Fibroblast of skin of abdomen (primary cell): ENCODE measurements at regions not wholly inside any gene's neighbourhood (a gene's known extent, or its start where the extent isn't known, plus 50 kb on each side); places are given as distances from the start of the nearest gene placed in this dataset.
"Not testable (repeated sequence)": the region's sequence is repeated elsewhere in the genome, so short reads cannot be mapped to it uniquely, and the experiment has no call there.

ENCODE experiments used
- DNase-seq: peaks from one replicate; pipeline ENCODE4 v3.0.0-alpha.2; 2013

- DNase-seq: no peak
Observed at GRCh38 chr5:154702477-154702876, 52.7 kb upstream of the LARP1 start.

GRCh38 chr5:154701725-154702124 is 53.5 kb upstream of the LARP1 start:
- DNase-seq: not testable (repeated sequence)

DNA sequence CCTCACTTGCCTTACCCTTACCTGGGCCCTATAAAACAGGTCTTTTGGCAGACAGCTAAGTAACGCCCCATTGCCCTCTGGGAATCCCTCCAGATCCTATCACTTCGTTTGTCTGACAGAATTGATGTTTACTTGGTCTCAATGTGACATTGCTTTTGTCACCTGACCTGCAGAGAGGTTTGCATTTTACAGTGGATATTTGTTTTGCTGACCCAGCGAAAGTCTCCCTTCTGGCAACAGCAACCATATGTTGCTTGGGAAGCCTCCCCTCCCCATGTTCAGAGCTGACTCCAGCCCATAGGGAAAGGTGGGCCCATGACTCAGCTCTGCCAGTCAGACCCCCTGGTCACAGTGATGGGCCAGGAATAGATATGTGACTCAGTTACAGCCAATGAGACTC is 54.0 kb upstream of the LARP1 start:
- DNase-seq: no peak

DNA sequence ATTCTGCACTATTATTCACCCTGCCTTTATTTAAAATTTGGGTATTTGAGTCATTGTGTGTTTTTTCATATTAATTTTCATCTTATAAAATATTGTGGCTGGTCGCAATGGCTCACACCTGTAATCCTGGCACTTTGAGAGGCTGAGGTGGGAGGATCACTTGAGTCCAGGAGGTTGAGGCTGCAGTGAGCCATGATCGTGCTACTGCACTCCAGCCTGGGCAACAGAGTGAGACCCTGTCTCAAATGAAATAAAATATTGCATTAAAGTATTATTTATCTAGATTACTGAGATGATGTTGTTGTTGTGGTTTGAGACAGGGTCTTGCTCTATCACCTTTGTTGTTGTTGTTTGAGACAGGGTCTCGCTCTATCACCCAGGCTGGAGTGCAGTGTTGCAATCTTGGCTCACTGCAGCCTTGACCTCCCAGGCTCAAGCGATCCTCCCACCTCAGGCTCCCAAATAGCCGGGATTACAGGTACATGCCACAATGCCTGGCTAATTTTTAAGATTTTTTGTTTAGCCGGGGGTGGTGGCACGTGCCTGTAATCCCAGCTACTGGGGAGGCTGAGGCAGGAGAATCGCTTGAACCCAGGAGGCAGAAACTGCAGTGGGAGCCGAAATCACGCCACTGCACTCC is 54.8 kb upstream of the LARP1 start:
- DNase-seq: not testable (repeated sequence)

DNA sequence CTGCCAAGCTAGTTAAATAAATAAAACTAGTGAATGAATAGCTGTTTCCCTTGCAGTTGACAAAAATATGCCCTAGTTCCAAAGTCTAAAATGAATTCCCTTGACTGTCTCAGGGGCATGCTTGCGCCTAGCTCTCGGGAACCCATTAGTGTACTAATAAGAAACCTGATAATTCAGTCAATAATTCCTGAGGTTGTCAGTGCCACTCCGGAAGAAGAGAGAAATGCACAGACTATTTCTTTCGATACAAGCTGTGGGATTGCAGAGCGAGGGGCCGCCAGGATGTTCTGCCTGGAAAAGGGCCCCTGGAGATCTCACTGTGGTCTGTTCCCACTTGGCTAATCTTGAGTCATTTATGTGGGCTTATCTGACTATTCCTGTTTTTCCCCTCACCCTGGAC is 56.4 kb upstream of the LARP1 start:
- DNase-seq: no peak

GRCh38 chr5:154697371-154697770 is 57.8 kb upstream of the LARP1 start:
- peak; percentile 68 for DNase-seq

DNA sequence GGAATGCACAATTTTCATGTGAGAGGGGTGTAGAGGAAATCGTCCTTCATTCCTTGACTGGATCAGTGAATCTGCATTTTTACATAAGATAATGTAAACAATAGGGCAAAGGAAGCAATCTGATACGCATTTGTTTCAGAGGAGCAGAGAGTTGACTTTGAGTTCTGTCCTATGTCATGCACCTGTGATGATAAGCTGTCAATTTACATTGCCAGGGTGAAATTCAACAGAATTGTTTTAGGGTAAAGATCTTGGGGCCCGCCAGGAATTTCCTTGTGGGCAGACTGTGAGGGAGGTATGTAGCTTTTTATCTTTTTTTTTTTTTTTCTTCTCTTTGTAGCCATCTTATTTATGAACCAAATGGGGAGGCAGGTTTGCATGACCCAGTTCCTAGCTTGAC is 58.3 kb upstream of the LARP1 start:
- no peak for DNase-seq

DNA sequence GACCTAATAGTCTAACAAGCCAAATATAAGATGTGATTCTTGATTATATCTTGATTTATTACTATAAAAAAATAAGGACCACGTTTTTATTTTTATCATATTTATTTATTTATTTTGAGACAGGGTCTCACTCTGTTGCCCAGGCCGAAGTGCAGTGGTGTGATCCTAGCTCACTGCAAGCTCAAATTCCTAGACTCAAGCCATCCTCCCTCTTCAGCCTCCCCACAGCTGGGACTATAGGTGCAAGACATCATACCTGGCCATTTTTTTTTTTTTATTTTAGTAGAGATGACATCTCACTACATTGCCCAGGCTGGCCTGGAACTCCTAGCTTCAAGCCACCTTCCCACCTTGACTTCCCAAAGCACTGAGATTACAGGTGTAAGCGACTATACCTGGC is 61.0 kb upstream of the LARP1 start:
- DNase-seq: no peak

DNA sequence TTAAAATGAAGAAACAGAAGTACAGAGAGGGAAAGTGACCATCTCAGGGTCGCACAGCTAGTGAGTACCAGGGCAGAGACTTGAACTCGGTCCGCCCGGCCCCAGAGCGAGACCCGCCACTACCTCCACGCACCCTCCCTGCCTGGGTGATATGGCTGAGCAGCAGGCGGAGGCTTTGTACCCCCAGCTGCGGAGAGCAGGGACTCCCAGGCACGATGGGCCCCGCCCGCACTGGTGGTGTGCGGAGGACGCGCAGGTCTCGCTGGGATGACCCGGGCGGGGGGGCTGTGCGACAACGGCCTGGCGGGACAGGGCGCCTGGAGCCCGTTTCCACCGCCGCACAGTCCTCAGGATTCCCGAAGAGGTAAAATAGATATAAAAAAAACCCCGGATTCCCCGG is 64.7 kb upstream of the LARP1 start:
- DNase-seq: no peak

- DNase-seq: no peak
Observed at GRCh38 chr5:154686490-154686889, 68.7 kb upstream of the LARP1 start.

GRCh38 chr5:154683101-154683880 is 71.9 kb upstream of the LARP1 start:
- no peak for DNase-seq

GRCh38 chr5:154679501-154679900 is 75.7 kb upstream of the LARP1 start:
- no peak for DNase-seq

GRCh38 chr5:154677921-154678320 is 77.3 kb upstream of the LARP1 start:
- no peak for DNase-seq

DNA sequence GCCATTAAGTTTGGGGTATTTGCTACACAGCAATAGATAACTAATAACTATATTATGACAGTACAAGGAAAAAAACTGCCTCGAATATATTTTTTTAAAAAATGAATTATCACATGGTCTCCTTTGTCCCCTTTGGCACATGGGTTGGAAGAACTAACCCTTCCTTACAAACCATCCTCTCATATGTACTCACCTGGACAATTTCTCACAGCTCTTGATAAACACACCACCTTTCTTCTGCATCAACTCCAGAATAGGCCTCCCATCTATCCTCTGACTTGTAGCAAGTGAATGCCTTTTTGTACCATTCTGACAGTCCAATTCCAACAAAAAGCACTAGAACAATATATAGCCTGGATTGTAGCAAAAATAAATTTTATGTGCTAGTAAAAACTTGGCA is 78.7 kb upstream of the LARP1 start:
- no peak for DNase-seq

- no peak for DNase-seq
Observed at GRCh38 chr5:154674029-154674428, 81.1 kb upstream of the LARP1 start.

DNA sequence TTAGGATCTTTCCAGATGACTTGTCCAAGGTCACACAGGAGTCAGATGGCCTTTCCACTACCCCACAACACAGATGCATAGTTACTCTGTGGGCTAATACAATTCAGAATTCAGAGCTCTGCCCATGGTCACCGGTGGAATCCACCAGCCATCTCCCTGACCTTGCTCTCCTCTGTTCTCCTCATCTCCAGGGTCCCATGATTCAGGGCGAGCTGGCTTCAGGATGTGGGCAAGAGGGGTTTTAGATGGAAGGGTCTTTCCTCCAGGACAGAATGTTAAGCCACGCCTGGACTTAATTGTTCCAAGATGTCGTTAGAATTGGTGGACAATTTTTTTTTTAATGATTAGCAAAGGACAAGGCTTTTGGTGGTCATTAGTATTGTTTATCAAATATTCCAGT is 81.7 kb upstream of the LARP1 start:
- DNase-seq: no peak

- not testable (repeated sequence) for DNase-seq
Observed at GRCh38 chr5:154669913-154670312, 85.3 kb upstream of the LARP1 start.

DNA sequence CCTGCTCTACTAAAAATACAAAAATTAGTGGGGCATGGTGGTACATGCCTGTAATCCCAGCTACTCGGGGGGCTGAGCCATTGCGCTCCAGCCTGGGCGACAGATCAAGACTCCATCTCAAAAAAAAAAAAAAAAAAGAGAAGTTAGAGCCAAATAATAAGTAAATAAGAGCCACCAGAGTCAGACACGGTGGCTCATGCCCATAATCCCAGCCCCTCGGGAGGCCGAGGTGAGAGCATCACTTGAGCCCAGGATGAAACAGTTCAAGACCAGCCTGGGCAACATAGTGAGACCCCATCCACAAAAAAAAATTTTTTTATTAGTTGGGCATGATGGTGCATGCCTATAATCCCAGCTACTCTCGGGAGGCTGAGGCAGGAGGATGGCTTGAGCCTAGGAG is 85.8 kb upstream of the LARP1 start:
- DNase-seq: no peak

- no peak for DNase-seq
Observed at GRCh38 chr5:154664869-154665268, 90.3 kb upstream of the LARP1 start.

DNA sequence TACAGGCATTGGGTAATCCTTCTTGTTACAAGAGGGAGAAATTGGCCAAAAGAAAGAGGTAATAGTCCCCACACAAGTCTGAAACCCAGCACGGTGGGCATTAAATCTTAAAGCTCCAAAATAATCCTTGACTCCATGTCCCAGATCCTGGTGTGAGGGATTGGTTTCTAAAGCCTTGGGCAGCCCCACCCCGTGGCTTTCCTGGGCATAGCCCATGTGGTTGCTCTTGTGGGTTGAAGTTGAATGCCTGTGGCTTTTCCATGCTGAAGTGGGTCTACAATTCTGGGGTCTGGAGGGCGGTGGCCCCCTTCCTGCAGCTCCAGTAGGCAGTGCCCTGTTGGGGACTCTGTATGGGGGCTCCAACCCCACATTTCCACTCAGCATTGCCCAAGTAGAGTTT is 91.8 kb upstream of the LARP1 start:
- no peak for DNase-seq

GRCh38 chr5:154654486-154655371 is 100.4 kb upstream of the LARP1 start:
- DNase-seq: peak; percentile 36

DNA sequence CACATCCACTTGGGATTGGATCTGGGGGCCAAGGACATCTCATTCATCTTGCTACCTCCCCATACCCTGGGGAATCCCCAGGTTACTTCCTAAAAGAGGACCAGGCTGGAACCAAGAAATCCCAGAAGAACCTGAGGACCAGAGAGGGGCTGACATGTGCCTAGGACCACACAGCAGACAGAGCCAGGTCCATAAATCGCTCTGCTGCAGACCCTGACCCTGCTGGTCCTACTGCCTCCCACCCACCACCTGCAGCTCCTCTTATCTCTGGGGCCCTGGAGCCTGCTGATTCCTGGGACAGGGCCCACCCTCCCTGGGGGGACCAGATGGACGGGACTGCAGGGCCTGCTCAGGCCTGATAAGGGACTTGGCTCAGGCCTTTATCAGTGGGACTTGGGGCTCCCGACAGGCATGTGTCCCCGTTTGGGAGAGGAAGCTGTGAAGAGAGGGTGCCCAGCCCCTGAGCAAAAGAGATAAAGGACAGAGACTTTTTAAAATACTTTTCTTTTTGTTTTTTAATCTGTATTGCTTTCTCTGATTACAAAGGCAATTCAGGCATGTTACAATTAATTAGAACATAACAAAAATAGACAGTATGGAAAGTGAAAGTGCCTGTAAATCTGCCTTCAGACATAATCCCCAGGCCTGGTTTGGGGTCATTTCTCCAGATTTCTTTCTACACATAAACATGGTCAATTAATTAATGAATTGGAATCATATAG is 101.3 kb upstream of the LARP1 start:
- no peak for DNase-seq

DNA sequence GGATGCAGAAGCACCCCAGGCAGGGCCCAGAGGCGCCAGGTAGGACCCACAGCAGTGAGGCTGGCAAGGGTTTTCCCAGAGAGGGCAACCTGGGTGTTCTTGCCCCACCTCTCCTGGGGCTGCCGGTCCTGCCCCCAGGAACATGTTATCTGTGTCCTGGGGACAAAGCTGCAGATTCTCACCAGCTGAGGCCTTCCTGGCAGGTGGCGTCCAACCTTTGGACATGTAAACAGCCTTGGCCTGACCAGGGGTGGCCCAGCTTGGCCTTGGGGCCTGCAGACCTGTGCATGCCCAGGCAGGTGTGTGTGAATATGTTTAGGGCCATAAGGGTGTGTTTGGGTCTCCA is 101.8 kb upstream of the LARP1 start:
- no peak for DNase-seq
